MCF 10A (cell line): ENCODE measurements at regions not wholly inside any gene's neighbourhood (a gene's known extent, or its start where the extent isn't known, plus 50 kb on each side); places are given as distances from the start of the nearest gene placed in this dataset.

Experiments used
- BruUV-seq: library from RNA; stranded (reverse); fragments of 400-500 nt; replicated peaks from 2 replicates; lab custom pipeline; 2021; lab: Mats Ljungman, UMichigan
- CTCF ChIA-PET: fragments of 300-600 bp; sonication (Branson Sonifier 250); formaldehyde crosslinking; extraction: SDS; loops from one replicate; lab custom pipeline; 2021; ENCODE audit warnings: antibody characterized with exemption, inconsistent platforms; lab: Yijun Ruan, JAX
- POLR2A ChIA-PET: fragments of 300-600, 350-650 bp; sonication (Branson Sonifier 250); formaldehyde crosslinking; extraction: SDS; loops from one replicate; lab custom pipeline; 2020; ENCODE audit warnings: antibody characterized with exemption, inconsistent platforms; lab: Yijun Ruan, JAX
- DNase-seq: peaks from one replicate; pipeline ENCODE4 v3.0.0-alpha.2; 2018; ENCODE audit not compliant: unreplicated experiment
- H3K27ac Mint-ChIP-seq: one replicate; pipeline ENCODE4 v1.8.0; 2022; ENCODE audit warnings: mild to moderate bottlenecking, low read depth, mixed read lengths; ENCODE audit not compliant: unreplicated experiment
- H3K27me3 Mint-ChIP-seq: one replicate; pipeline ENCODE4 v1.8.0; 2022; ENCODE audit warnings: mixed read lengths; ENCODE audit not compliant: insufficient read depth, unreplicated experiment
- H3K36me3 Mint-ChIP-seq: one replicate; pipeline ENCODE4 v1.8.0; 2022; ENCODE audit warnings: mild to moderate bottlenecking, moderate library complexity, mixed read lengths; ENCODE audit not compliant: insufficient read depth, unreplicated experiment
- H3K4me1 Mint-ChIP-seq: one replicate; pipeline ENCODE4 v1.8.0; 2022; ENCODE audit warnings: mixed read lengths; ENCODE audit not compliant: insufficient read depth, unreplicated experiment
- H3K4me3 Mint-ChIP-seq: one replicate; pipeline ENCODE4 v1.8.0; 2022; ENCODE audit warnings: mild to moderate bottlenecking, moderate library complexity, mixed read lengths; ENCODE audit not compliant: unreplicated experiment
- H3K9me3 Mint-ChIP-seq: one replicate; pipeline ENCODE4 v1.8.0; 2022; ENCODE audit warnings: mixed read lengths; ENCODE audit not compliant: unreplicated experiment
- intact Hi-C: fragments of 100-400 bp; cut with micrococcal nuclease; formaldehyde crosslinking; loops from 2 replicates; pipeline ENCODE4 v1.14.1; 2022
- TF ChIP-seq, protein P1 (sequence below): fragments of 200-600 bp; IDR thresholded peaks from one replicate; pipeline ENCODE4 v1.8.0; 2022; ENCODE audit warnings: antibody characterized with exemption, mild to moderate bottlenecking; ENCODE audit not compliant: unreplicated experiment

GRCh38 chr14:28130610-28131284, 635.8 kb upstream of the FOXG1 start:
- TF ChIP-seq, protein P1, sequence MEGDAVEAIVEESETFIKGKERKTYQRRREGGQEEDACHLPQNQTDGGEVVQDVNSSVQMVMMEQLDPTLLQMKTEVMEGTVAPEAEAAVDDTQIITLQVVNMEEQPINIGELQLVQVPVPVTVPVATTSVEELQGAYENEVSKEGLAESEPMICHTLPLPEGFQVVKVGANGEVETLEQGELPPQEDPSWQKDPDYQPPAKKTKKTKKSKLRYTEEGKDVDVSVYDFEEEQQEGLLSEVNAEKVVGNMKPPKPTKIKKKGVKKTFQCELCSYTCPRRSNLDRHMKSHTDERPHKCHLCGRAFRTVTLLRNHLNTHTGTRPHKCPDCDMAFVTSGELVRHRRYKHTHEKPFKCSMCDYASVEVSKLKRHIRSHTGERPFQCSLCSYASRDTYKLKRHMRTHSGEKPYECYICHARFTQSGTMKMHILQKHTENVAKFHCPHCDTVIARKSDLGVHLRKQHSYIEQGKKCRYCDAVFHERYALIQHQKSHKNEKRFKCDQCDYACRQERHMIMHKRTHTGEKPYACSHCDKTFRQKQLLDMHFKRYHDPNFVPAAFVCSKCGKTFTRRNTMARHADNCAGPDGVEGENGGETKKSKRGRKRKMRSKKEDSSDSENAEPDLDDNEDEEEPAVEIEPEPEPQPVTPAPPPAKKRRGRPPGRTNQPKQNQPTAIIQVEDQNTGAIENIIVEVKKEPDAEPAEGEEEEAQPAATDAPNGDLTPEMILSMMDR: no peak
- H3K36me3 Mint-ChIP-seq: no peaks in the 10 kb centered on the region
- no peaks in the 10 kb centered on the region for H3K27me3 Mint-ChIP-seq
- H3K9me3 Mint-ChIP-seq: peaks cover 13% of the 10 kb centered on the region
- intact Hi-C loops: no loop called here
- H3K4me1 Mint-ChIP-seq: no peaks in the 10 kb centered on the region
- H3K4me3 Mint-ChIP-seq: no peak overlapping the region
- no peak for DNase-seq
- no peak overlapping the region for H3K27ac Mint-ChIP-seq
- no TSS peak for BruUV-seq
- ChIA-PET CTCF (interaction anchor here (0.7 kb wide), 1 partner anchor 9 kb away, joined by 3 read pairs; no protein-coding TSS in a partner anchor), POLR2A (interaction anchor here (0.7 kb wide), 1 partner anchor 305 kb away, joined by 3 read pairs; no protein-coding TSS in a partner anchor)

- DNase-seq: no peak
- CTCF ChIA-PET: no interaction called here
- intact Hi-C loops: no loop called here
- Mint-ChIP-seq H3K9me3 (peaks cover 6% of the 10 kb centered on the region), H3K36me3 (no peaks in the 10 kb centered on the region), H3K4me3 (no peak overlapping the region), H3K27me3 (no peaks in the 10 kb centered on the region), H3K27ac (no peak overlapping the region), H3K4me1 (no peaks in the 10 kb centered on the region)
- TF ChIP-seq, protein P1: no peak
- POLR2A ChIA-PET: no interaction called here
- no TSS peak for BruUV-seq
Observed at GRCh38 chr14:28138341-28138740, 628.2 kb upstream of the FOXG1 start.

DNA sequence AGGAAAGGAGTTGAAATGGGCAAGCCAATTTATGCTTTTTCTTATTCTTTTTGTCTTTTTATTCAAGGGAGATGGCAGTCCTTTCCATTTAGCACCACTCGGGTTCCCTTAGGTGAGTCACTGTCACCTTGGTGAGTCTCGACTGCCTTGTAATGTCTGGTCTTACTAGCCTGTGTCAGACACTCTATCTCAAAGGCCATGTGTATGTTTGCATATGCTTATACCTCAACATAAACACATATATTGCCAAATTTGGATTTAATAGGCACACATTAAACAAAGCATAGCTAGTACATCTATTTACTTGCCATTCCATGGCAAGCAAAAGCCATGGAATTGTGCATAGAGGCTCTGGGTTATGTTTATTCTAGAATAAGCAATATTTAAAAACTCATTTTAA, 624.9 kb upstream of the FOXG1 start:
- POLR2A ChIA-PET: no interaction called here
- H3K36me3 Mint-ChIP-seq: no peaks in the 10 kb centered on the region
- intact Hi-C loops: loop anchor here (2.0 kb wide), 2 partner anchors 467 to 613 kb away; no protein-coding TSS in a partner anchor
- no TSS peak for BruUV-seq
- CTCF ChIA-PET: interaction anchor here (0.6 kb wide), 1 partner anchor 1765 kb away, joined by 3 read pairs; no protein-coding TSS in a partner anchor
- H3K27ac Mint-ChIP-seq: no peak overlapping the region
- H3K4me3 Mint-ChIP-seq: no peak overlapping the region
- H3K4me1 Mint-ChIP-seq: no peaks in the 10 kb centered on the region
- TF ChIP-seq, protein P1: no peak
- H3K27me3 Mint-ChIP-seq: no peaks in the 10 kb centered on the region
- no peak for DNase-seq
- H3K9me3 Mint-ChIP-seq: no peaks in the 10 kb centered on the region

DNA sequence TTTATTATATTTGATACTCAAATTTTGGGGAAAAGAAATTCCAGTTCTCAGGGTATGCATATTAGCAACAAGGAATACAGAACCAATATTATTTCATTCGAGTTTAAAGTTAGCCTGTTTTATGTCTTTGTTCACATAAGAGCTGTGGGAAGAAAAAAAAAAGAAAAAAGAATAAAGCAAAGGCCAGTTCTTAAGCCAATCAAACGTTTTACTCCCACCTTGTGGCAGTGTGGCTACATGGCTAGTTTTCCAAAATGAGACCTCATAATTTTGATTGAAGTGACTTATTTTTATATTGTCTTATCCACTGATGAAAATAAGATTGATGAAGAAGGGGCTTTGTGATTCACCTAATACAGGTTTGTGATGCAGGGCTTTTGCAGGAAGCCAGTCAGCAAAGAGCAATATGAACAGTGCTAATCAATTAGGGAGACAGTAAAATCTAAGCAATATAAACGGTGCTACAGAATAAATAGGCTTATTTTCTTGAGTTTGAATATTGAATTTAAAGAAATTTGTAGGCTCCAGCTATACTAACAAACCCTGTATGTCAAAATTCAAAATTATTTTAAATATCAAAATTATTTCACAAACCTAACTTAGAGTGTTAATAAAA, 624.1 kb upstream of the FOXG1 start:
- intact Hi-C loops: loop anchor here (2.0 kb wide), 2 partner anchors 466 to 614 kb away; no protein-coding TSS in a partner anchor
- Mint-ChIP-seq H3K9me3 (no peaks in the 10 kb centered on the region), H3K36me3 (no peaks in the 10 kb centered on the region), H3K27ac (no peak overlapping the region), H3K4me1 (no peaks in the 10 kb centered on the region), H3K27me3 (no peaks in the 10 kb centered on the region), H3K4me3 (no peak overlapping the region)
- peak; percentile 44 for DNase-seq
- BruUV-seq: no TSS peak
- ChIA-PET POLR2A (interaction anchor here (0.6 kb wide), 1 partner anchor 85 kb away, joined by 3 read pairs; no protein-coding TSS in a partner anchor), CTCF (interaction anchor here (0.6 to 0.8 kb wide), 2 partner anchors 456 to 1766 kb away, joined by 3 read pairs; no protein-coding TSS in a partner anchor)
- TF ChIP-seq, protein P1: peak; percentile 48
